Stimulated activated CD8-positive, alpha-beta memory T cell treated with anti-CD3 and anti-CD28 coated beads, Interleukin-7, amount 100 ng/mL, for 4 hours (primary cell): ENCODE measurements at regions not wholly inside any gene's neighbourhood (a gene's known extent, or its start where the extent isn't known, plus 50 kb on each side); places are given as distances from the start of the nearest gene placed in this dataset.
"Not testable (repeated sequence)": the region's sequence is repeated elsewhere in the genome, so short reads cannot be mapped to it uniquely, and the experiment has no call there.

Experiments used
- DNase-seq, 2 donors: peaks; one replicate each; pipeline ENCODE4 v3.0.0-alpha.2; 2020; ENCODE audit warnings: low read depth in 2 of 2

DNA sequence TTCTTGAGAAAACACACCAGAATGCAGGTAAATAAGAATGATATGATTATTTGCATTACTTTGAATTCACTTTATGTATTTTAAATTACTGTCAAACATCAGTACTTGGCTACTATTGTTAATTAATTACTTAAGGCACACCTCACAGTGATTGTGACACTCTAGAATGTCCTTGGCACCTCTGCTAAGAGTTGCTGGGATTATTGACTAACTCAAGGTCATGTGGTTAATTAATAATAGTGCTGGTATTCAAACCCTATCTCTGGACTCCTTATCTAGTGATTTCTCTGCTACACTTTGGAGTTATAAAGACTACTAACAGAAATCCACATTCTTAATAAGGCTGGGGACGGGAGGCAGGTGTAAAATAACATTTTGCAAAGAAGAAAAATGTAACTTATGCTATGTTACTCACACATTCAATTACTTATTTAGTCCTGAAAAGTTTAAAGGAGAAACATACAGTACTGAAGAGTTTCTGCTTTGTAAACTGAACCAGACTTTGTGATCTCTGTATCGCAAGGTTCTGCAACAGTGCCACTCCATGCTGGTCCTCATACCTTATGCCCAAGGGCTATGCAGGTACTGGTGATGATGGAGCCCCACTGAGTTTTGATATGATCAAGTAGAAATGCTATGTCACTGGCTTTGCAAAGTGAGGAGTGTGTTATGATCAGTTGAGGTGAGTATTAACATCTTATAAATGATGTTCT lies 242.7 kb downstream of the MID1IP1 start:
- no peak for DNase-seq

- DNase-seq = no peak
Measured at GRCh38 chrX:39047174-39047573, 245.9 kb downstream of the MID1IP1 start.

DNA sequence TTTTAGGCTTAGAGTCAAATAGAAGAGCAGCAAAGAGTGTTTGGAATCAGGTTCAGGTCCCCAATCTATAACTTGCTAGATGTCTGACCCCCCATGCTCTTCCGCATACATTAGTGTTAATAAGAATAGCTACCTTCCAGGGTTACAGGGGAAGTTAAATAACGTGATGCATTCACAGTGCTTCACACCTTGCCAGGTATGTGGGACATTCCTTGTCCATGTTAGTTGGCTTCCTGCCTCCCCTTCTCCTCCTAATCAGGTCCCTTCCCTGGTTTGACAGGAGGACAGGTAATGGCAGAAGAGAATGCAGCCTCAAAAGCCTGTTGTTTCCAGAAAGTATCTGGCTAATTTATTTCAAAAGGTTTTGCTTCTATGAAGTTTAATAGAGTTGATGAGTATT lies 248.7 kb downstream of the MID1IP1 start:
- DNase-seq = no peak

DNA sequence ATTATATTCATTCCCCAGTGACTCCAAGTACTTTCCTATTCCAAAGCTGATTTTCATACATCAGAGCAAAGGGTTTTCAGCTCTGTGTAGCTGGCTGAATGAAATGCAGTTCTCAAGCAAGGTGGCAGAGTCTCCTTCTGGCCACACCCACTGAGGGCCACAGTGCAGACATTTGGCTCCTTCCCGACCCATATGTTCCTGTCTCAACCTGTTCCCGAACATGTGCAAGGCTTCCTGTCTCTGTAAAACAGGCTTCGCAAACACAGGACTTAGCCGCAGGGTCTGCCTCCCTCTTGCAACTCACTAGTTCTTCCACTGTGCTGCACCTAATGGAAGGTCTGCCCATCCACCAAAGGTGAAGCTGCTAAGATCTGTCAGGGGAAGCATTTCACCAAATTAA lies 249.2 kb downstream of the MID1IP1 start:
- no peak for DNase-seq

DNA sequence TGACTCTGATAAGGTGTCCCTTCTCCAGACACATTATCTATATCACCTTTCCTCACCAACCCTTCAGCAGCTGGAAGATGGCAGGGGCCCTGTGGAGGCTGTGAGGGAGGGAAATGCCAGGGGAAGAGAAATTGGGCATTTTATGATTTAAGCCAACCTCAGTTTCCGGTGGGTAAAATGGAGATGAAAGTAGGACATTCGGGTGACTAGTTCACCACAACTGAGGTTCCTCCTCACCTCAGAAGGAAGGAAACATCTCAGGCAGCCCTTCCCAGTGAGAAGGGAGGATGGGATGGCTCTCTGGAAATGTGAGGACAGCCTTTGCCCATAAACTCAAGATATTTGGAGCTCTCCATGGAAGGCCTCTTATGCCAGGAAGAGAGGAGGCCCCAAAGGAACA lies 251.5 kb downstream of the MID1IP1 start:
- DNase-seq = no peak

DNA sequence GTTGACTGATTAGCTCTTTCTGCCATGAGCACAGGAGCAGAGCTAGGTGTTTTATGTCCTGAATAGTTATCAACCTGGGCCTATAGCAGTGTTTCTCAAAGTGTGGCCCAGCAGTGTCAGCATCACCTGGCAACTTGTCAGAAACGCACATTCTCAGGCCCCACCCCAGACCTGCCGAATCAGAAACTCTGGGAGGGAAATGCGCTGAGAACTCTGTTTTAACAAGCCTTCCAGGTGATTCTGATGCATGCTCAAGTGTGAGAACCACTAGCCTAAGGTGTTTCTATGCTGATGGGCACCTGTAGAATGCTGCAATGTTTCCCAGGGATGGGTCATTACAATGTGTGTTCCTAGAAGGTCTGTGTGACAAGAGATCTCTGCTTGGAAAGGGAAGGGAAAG lies 257.5 kb downstream of the MID1IP1 start:
- DNase-seq = no peak

- DNase-seq = no peak
Measured at GRCh38 chrX:39059866-39060265, 258.6 kb downstream of the MID1IP1 start.

DNA sequence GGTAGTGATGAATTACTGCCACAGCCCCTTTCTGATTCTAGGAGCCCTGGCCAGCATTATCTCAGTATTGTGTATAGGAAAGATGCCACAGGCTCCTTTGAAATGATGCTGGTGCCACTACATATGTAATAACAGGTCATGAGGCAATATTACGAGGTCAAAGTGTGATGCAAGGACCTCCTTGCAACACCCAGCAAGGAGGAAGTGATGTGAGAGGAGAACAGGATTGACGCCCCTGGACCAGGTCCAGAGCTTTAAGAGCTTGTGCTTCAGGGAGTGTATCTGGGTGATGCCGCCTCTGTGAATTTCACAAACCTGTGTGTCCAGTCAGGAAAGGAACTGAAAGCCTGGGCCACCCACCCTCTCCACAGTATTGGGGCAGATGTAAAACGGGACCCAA lies 261.8 kb downstream of the MID1IP1 start:
- no peak for DNase-seq

DNA sequence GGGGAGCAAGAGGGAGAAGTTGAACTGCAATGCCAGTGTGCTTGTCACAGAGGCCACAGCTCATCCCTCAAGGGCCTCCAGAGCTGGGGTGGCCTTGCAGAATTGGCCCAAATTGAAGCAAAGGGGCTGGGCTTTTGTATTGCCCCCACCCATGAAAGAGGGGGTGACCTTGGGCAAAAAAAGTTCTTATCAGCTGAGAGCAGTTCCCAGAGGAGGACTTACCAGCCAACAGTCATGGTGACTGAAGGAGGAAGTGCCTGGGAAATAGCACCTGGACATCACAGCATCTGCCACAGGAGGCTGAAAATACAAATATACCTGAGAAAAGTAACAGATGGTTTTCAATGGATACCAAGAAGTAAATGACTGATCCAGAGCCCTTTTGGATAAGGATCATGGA lies 262.4 kb downstream of the MID1IP1 start:
- no peak for DNase-seq

DNA sequence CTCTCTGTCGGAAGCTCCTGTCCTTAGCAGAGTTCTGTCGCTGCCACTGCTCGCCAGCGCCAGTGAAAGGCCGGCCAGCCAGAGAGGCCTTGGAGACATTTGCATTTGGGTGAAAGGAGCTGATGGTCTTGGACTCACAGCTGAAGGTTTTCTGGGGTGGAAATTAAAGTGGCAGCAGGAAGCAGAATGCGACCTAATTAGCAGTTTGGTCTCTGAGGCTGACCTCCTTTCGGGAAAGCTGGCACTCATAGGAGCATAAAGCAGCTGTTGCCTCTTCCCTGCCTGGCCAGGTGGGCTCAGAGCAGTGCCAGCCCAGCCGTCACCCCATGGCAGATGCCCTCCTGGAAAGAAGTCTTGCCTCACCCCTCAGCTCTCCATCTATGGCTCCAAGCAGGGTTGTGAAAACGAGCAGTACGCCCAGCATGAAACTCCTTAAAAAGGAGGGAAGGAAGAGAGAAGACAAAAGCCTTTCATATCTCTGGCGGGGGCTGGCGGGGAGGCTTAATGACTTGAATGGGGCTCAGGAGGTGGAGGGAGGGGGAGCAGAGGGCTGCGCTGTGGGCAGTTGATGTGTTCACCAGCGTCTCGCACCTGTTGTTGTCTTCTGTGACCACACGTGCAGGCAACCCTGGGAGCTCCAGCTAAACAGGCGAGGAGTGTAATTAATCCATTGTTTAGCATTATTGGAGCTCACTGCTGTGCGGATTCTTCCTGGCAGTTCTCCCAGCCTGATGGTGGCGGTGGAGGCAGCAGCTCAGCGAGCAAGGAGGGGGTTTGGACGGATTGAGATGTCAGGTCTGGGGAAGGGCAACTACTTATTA lies 264.0 kb downstream of the MID1IP1 start:
- no peak for DNase-seq

GRCh38 chrX:39067866-39068265 lies 266.6 kb downstream of the MID1IP1 start:
- DNase-seq = no peak

- not testable (repeated sequence) for DNase-seq
Measured at GRCh38 chrX:39068634-39069033, 267.4 kb downstream of the MID1IP1 start.

GRCh38 chrX:39070009-39070408 lies 268.8 kb downstream of the MID1IP1 start:
- DNase-seq = no peak

- DNase-seq = no peak
Measured at GRCh38 chrX:39073131-39073530, 271.9 kb downstream of the MID1IP1 start.

- DNase-seq = no peak
Measured at GRCh38 chrX:39096599-39096998, 295.3 kb downstream of the MID1IP1 start.

- no peak for DNase-seq
Measured at GRCh38 chrX:39104745-39105144, 303.5 kb downstream of the MID1IP1 start.

DNA sequence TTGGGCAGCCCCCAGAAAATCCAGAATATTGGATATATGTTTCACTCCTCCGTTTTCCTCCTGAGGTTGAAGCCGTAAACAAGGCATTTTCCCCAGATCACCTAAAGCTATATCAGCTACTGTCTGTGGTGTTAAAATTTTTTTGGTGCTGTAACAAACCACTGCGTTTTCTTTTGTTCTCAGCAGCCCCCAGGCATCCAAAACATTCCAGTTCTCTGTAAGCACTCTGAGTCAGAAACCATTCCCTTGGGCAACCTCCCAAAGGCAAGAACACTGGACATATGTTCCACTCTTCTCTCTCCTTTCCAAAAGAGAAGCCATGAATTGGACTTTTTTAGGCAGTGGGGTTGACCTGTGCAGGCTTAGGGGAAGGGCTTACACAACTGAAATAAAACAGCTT lies 310.9 kb downstream of the MID1IP1 start:
- no peak for DNase-seq

GRCh38 chrX:39115166-39115565 lies 313.9 kb downstream of the MID1IP1 start:
- DNase-seq = no peak

DNA sequence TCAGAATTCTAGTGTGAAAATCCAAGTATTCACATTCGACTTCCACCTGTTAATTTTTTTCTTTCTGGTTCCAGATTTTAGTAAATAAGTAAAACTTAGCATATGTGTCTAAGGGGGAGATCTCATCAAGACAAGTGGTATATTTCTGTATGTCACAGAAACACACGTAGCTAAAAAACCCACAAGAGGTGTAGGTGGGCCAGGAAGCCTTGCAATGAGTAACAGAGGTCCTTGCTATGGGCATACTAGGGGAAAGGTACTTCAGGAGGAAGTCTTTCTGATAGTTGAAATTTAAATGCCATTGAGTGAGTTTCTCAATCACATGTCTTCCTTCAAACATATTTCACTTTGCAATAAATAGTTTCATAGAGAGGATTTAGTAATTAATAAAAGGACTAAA lies 315.8 kb downstream of the MID1IP1 start:
- no peak for DNase-seq

GRCh38 chrX:39121903-39122302 lies 320.6 kb downstream of the MID1IP1 start:
- no peak for DNase-seq

- no peak for DNase-seq
Measured at GRCh38 chrX:39125834-39126233, 324.6 kb downstream of the MID1IP1 start.

GRCh38 chrX:39133971-39134370 lies 332.7 kb downstream of the MID1IP1 start:
- DNase-seq = no peak

DNA sequence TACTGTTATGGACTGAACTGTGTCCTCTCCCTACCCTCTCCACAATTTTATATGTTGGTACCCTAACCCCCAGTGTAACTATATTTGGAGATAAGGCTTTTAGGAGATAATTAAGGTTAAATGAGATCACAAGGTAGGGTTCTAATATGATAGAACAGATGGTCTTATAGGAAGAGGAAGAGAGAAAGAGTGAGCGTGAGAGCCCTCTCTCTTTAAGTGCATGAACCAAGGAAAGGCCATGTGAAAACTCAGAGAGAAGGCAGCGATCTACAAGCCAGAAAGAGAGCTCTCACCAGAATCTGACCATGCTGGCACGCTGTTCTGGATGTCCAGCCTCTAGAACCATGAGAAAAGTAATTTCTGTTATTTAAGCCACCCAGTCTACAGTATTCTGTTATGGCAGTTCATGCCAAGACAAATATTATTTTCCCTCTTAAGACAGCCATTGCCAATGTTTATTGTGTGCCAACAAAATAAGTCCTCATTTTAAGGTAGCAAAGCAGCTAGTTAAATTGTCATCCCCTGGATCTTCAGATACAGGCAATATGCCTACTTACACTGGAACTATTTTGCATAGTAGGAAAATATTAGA lies 336.2 kb downstream of the MID1IP1 start:
- no peak for DNase-seq
